GM12874 (cell line): ENCODE measurements at regions not wholly inside any gene's neighbourhood (a gene's known extent, or its start where the extent isn't known, plus 50 kb on each side); places are given as distances from the start of the nearest gene placed in this dataset.

Experiments
- TF ChIP-seq, protein P1 (sequence below): IDR thresholded peaks from 2 replicates; pipeline ENCODE4 v1.5.1; 2011; ENCODE audit warnings: low read depth, mild to moderate bottlenecking, control low read depth, low read length, moderate library complexity; ENCODE audit not compliant: insufficient read depth

DNA sequence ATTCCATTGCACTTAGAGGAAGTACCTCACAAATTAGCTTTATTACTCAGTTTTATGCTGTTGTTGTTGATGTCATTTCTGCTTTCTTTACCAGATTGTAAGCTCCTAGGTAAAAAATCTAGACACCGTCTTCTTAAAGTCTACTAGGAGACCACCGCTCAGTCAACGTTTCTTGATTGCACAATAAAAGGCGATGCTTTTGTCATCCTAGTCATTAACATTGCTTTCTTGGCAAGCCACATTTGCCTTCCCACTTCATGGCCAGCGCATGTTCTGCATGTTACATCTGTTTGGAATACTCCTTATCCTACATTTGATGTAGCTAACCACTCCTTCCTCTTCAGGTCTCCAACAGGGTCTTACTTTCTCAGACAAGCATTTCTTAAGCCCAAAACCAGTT, 464.0 kb upstream of the TUSC1 start:
- TF ChIP-seq, protein P1, sequence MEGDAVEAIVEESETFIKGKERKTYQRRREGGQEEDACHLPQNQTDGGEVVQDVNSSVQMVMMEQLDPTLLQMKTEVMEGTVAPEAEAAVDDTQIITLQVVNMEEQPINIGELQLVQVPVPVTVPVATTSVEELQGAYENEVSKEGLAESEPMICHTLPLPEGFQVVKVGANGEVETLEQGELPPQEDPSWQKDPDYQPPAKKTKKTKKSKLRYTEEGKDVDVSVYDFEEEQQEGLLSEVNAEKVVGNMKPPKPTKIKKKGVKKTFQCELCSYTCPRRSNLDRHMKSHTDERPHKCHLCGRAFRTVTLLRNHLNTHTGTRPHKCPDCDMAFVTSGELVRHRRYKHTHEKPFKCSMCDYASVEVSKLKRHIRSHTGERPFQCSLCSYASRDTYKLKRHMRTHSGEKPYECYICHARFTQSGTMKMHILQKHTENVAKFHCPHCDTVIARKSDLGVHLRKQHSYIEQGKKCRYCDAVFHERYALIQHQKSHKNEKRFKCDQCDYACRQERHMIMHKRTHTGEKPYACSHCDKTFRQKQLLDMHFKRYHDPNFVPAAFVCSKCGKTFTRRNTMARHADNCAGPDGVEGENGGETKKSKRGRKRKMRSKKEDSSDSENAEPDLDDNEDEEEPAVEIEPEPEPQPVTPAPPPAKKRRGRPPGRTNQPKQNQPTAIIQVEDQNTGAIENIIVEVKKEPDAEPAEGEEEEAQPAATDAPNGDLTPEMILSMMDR, result no peak

DNA sequence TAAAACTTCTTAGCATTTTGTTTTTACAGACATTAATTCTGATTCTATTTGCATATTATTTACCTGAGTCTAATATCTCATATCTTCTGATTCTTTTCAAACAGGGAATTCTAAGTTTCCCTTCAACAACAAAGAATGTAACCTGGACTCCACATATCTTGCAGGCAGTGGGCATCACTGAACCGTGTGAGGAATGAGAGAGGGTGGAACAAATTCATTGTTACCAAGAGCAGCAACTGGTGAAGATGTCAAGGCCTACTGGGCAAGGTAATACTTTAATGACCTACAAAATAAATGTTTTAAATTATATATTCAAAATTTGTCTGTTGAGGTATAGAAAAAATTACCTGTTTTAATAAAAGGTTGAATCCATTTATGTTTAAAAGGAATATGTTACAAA, 455.3 kb upstream of the TUSC1 start:
- TF ChIP-seq, protein P1, result no peak

DNA sequence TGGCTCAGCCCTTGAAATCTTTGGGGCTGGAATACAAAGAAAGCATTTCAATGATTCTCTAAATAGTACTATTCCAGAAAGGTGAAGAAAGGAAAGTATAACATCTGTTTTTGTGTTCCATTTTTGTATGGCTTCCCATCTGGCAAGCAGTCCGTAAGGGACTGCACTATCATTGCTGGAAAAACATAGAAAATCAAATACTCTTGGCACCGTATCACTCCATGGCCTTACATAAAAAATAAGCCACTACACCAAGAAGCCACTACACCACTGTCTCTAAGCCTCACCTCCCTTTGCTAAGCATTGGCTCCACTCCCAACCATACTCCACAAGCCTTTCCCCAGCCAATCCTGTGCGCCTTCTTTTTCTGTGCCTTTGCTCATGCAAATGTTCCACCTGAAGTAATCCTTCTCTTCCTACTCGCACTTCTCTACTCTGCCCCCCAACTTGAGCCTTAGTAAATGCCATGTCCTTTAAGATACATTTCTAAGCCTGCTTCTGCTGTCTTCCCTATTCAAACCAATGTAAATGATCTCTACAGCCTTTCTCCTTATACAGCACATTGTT, 454.6 kb upstream of the TUSC1 start:
- TF ChIP-seq, protein P1, result no peak

DNA sequence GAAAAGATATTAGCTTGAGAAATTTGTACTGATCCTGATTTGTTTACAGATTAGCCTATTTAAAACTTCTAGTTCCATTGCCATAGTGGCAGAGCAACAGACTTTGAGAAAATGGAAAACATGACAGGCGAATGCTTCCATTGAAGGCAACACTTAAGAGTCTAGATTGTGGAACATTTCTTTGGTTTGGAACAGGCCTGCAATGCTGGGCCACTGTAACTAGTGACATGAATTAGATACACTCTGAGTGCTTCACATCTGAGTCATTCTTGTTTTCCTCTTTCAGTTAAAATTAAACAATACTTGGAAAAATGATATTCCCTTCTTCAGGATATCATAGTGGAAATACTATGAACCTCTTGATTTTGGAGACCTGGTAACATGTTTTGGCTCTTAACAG, 453.6 kb upstream of the TUSC1 start:
- TF ChIP-seq, protein P1, result no peak

DNA sequence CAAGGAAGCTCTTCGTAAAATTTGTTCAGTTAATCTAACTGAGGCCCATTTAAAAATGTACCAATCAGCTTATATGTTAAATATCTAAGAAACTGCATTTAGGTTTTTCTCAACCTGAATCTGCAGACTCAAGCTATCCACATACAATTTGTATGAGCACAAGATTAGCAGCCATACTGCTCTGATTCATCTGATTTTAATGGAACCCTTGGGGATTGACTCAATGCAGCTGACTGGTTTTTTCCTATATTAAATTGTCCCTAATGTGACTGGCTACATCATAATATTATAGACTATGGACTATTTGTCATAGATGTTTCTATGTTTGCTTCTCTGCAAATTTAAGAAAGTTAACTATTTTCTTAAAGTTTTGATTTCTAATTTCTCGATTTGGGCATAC, 451.0 kb upstream of the TUSC1 start:
- TF ChIP-seq, protein P1, result no peak

DNA sequence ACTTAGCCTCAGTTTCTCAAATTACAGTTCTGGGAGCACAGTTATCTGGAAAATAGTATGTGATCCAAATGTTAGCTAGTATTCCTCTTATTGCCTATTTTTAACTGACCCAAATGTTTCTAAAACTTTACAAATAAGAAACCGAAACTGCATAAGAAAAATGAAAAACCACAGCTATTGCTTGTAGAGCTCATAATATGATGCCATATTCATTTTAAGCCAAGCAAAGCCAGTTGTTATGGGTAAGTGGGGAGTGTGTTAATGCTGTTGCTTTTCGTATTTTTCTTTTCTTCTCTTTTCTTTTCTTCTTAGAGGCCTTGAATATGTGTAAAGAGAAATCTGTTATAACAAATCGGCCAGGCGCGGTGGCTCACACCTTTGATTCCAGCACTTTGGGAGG, 447.4 kb upstream of the TUSC1 start:
- TF ChIP-seq, protein P1, result no peak

DNA sequence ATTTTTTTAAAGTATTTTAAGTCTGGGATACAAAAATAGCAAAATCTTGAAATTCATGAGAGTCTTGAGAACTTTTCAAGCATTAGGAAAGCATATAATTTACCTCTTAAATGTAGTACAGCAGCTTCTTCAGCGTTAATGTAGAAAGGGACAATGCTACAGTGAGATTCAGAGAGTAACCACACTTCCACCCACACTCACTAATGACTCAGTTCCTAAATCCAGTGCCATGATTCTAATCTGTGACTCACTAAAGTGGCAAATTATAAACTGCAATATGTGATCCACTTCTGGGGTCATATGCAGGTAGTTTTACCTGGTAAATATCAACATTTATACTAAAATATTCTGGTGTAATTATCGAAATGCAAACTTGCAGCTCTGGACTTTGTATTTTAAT, 434.5 kb upstream of the TUSC1 start:
- TF ChIP-seq, protein P1, result no peak

DNA sequence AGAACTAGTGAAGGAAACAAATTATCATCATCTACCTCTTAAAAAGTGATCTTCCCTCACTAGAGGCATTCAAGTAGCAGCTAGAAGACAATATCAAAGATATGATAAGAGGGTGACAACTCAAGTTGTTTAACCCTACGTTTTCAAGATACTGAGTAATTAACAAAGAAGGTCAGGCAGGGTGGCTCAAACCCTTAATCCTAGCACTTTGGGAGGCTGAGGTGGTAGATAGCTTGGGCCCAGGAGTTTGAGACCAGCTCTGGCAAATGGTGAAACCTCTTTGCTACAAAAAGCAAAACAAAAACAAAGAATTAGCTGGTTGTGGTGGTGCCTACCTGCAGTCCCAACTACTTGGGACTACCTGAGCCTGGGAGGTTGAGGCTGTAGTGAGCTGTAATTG, 408.2 kb upstream of the TUSC1 start:
- TF ChIP-seq, protein P1, result no peak
